Glutamatergic neuron (in vitro differentiated cells): ENCODE measurements at regions not wholly inside any gene's neighbourhood (a gene's known extent, or its start where the extent isn't known, plus 50 kb on each side); places are given as distances from the start of the nearest gene placed in this dataset.

Source experiments
- DNase-seq: peaks from one replicate; pipeline ENCODE4 v3.0.0; 2022
- H3K27ac Mint-ChIP-seq: one replicate; pipeline ENCODE4 v1.8.0; 2020; ENCODE audit warnings: mild to moderate bottlenecking, mixed read lengths, inconsistent platforms; ENCODE audit not compliant: unreplicated experiment
- H3K27me3 Mint-ChIP-seq: one replicate; pipeline ENCODE4 v1.8.0; 2020; ENCODE audit warnings: mild to moderate bottlenecking, moderate library complexity, mixed read lengths, inconsistent platforms; ENCODE audit not compliant: unreplicated experiment
- H3K36me3 Mint-ChIP-seq: one replicate; pipeline ENCODE4 v1.8.0; 2020; ENCODE audit warnings: mild to moderate bottlenecking, mixed read lengths, inconsistent platforms; ENCODE audit not compliant: unreplicated experiment
- H3K4me1 Mint-ChIP-seq: one replicate; pipeline ENCODE4 v1.8.0; 2020; ENCODE audit warnings: mild to moderate bottlenecking, low read depth, mixed read lengths, inconsistent platforms; ENCODE audit not compliant: unreplicated experiment
- H3K4me3 Mint-ChIP-seq: one replicate; pipeline ENCODE4 v1.8.0; 2020; ENCODE audit warnings: mild to moderate bottlenecking, mixed read lengths, inconsistent platforms; ENCODE audit not compliant: unreplicated experiment
- H3K9me3 Mint-ChIP-seq: one replicate; pipeline ENCODE4 v1.8.0; 2020; ENCODE audit warnings: mild to moderate bottlenecking, moderate library complexity, mixed read lengths, inconsistent platforms; ENCODE audit not compliant: unreplicated experiment
- CTCF ChIP-seq: fragments of 200-600 bp; sonication (generic); IDR thresholded peaks from one replicate; pipeline ENCODE4 v1.5.0; 2021; ENCODE audit not compliant: partially characterized antibody, unreplicated experiment

GRCh38 chr18:23330423-23330822 is 122.7 kb upstream of the RIOK3 start:
- Mint-ChIP-seq H3K4me3 (no peak overlapping the region), H3K27ac (no peak overlapping the region), H3K4me1 (no peaks in the 10 kb centered on the region), H3K9me3 (peaks cover 6% of the 10 kb centered on the region), H3K27me3 (peaks cover 7% of the 10 kb centered on the region), H3K36me3 (peaks cover 6% of the 10 kb centered on the region)
- no peak for TF ChIP-seq CTCF
- no peak for DNase-seq

- DNase-seq, result no peak
- Mint-ChIP-seq H3K36me3 (peaks cover 7% of the 10 kb centered on the region), H3K4me3 (no peak overlapping the region), H3K4me1 (no peaks in the 10 kb centered on the region), H3K27me3 (peaks cover 6% of the 10 kb centered on the region), H3K9me3 (peaks cover 6% of the 10 kb centered on the region), H3K27ac (no peak overlapping the region)
- TF ChIP-seq CTCF, result no peak
Measured at GRCh38 chr18:23331091-23331920, 121.8 kb upstream of the RIOK3 start.

- Mint-ChIP-seq H3K9me3 (peaks cover 2% of the 10 kb centered on the region), H3K4me1 (no peaks in the 10 kb centered on the region), H3K4me3 (no peak overlapping the region), H3K27ac (no peak overlapping the region), H3K27me3 (peaks cover 4% of the 10 kb centered on the region), H3K36me3 (peaks cover 5% of the 10 kb centered on the region)
- DNase-seq, result no peak
- no peak for TF ChIP-seq CTCF
Measured at GRCh38 chr18:23332356-23332755, 120.7 kb upstream of the RIOK3 start.

GRCh38 chr18:23333827-23334226 is 119.3 kb upstream of the RIOK3 start:
- no peak for DNase-seq
- no peak overlapping the region for H3K27ac Mint-ChIP-seq
- H3K9me3 Mint-ChIP-seq, result peaks cover 2% of the 10 kb centered on the region
- H3K4me1 Mint-ChIP-seq, result no peaks in the 10 kb centered on the region
- H3K4me3 Mint-ChIP-seq, result no peak overlapping the region
- TF ChIP-seq CTCF, result no peak
- peaks cover 5% of the 10 kb centered on the region for H3K36me3 Mint-ChIP-seq
- peaks cover 4% of the 10 kb centered on the region for H3K27me3 Mint-ChIP-seq

GRCh38 chr18:23334569-23334968 is 118.5 kb upstream of the RIOK3 start:
- no peak for TF ChIP-seq CTCF
- Mint-ChIP-seq H3K36me3 (peaks cover 5% of the 10 kb centered on the region), H3K4me3 (no peak overlapping the region), H3K27me3 (peaks cover 1% of the 10 kb centered on the region), H3K4me1 (no peaks in the 10 kb centered on the region), H3K9me3 (peaks cover 2% of the 10 kb centered on the region), H3K27ac (no peak overlapping the region)
- no peak for DNase-seq
